MCF 10A (cell line): ENCODE measurements at regions not wholly inside any gene's neighbourhood (a gene's known extent, or its start where the extent isn't known, plus 50 kb on each side); places are given as distances from the start of the nearest gene placed in this dataset.

Source experiments
- BruUV-seq: library from RNA; stranded (reverse); fragments of 400-500 nt; replicated peaks from 2 replicates; lab custom pipeline; 2021; lab: Mats Ljungman, UMichigan
- CTCF ChIA-PET: fragments of 300-600 bp; sonication (Branson Sonifier 250); formaldehyde crosslinking; extraction: SDS; loops from one replicate; lab custom pipeline; 2021; ENCODE audit warnings: antibody characterized with exemption, inconsistent platforms; lab: Yijun Ruan, JAX
- POLR2A ChIA-PET: fragments of 300-600, 350-650 bp; sonication (Branson Sonifier 250); formaldehyde crosslinking; extraction: SDS; loops from one replicate; lab custom pipeline; 2020; ENCODE audit warnings: antibody characterized with exemption, inconsistent platforms; lab: Yijun Ruan, JAX
- DNase-seq: peaks from one replicate; pipeline ENCODE4 v3.0.0-alpha.2; 2018; ENCODE audit not compliant: unreplicated experiment
- H3K27ac Mint-ChIP-seq: one replicate; pipeline ENCODE4 v1.8.0; 2022; ENCODE audit warnings: mild to moderate bottlenecking, low read depth, mixed read lengths; ENCODE audit not compliant: unreplicated experiment
- H3K27me3 Mint-ChIP-seq: one replicate; pipeline ENCODE4 v1.8.0; 2022; ENCODE audit warnings: mixed read lengths; ENCODE audit not compliant: insufficient read depth, unreplicated experiment
- H3K36me3 Mint-ChIP-seq: one replicate; pipeline ENCODE4 v1.8.0; 2022; ENCODE audit warnings: mild to moderate bottlenecking, moderate library complexity, mixed read lengths; ENCODE audit not compliant: insufficient read depth, unreplicated experiment
- H3K4me1 Mint-ChIP-seq: one replicate; pipeline ENCODE4 v1.8.0; 2022; ENCODE audit warnings: mixed read lengths; ENCODE audit not compliant: insufficient read depth, unreplicated experiment
- H3K4me3 Mint-ChIP-seq: one replicate; pipeline ENCODE4 v1.8.0; 2022; ENCODE audit warnings: mild to moderate bottlenecking, moderate library complexity, mixed read lengths; ENCODE audit not compliant: unreplicated experiment
- H3K9me3 Mint-ChIP-seq: one replicate; pipeline ENCODE4 v1.8.0; 2022; ENCODE audit warnings: mixed read lengths; ENCODE audit not compliant: unreplicated experiment
- intact Hi-C: fragments of 100-400 bp; cut with micrococcal nuclease; formaldehyde crosslinking; loops from 2 replicates; pipeline ENCODE4 v1.14.1; 2022
- TF ChIP-seq, protein P1 (sequence below): fragments of 200-600 bp; IDR thresholded peaks from one replicate; pipeline ENCODE4 v1.8.0; 2022; ENCODE audit warnings: antibody characterized with exemption, mild to moderate bottlenecking; ENCODE audit not compliant: unreplicated experiment

DNA sequence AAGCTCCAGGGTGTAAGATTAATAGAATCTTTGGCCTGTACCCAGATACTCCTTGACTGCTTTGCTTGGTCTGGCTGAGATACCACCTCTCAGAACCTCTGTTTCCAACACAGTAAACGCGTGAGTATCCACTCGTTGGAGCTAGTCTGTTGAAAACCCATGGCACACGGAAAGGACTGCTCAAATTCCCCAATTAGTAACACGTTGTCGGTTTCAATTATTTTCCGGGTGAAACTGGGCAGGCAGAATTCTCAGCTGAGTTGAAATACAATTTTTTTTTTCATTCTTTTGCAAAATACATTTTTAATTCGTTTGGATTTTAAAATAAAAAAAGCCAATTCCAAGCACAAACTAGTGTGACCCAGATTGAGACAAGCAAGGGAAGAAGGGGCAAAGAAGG lies 120.5 kb downstream of the MAF start:
- BruUV-seq: no TSS peak
- ChIA-PET POLR2A (no interaction called here), CTCF (interaction anchor here (0.7 kb wide), 1 partner anchor 23 kb away, joined by 3 read pairs; no protein-coding TSS in a partner anchor)
- Mint-ChIP-seq H3K4me3 (no peak overlapping the region), H3K27ac (no peak overlapping the region), H3K27me3 (peaks cover 53% of the 10 kb centered on the region), H3K9me3 (no peaks in the 10 kb centered on the region), H3K4me1 (no peaks in the 10 kb centered on the region), H3K36me3 (no peaks in the 10 kb centered on the region)
- intact Hi-C loops: no loop called here
- TF ChIP-seq, protein P1, sequence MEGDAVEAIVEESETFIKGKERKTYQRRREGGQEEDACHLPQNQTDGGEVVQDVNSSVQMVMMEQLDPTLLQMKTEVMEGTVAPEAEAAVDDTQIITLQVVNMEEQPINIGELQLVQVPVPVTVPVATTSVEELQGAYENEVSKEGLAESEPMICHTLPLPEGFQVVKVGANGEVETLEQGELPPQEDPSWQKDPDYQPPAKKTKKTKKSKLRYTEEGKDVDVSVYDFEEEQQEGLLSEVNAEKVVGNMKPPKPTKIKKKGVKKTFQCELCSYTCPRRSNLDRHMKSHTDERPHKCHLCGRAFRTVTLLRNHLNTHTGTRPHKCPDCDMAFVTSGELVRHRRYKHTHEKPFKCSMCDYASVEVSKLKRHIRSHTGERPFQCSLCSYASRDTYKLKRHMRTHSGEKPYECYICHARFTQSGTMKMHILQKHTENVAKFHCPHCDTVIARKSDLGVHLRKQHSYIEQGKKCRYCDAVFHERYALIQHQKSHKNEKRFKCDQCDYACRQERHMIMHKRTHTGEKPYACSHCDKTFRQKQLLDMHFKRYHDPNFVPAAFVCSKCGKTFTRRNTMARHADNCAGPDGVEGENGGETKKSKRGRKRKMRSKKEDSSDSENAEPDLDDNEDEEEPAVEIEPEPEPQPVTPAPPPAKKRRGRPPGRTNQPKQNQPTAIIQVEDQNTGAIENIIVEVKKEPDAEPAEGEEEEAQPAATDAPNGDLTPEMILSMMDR: no peak
- no peak for DNase-seq

DNA sequence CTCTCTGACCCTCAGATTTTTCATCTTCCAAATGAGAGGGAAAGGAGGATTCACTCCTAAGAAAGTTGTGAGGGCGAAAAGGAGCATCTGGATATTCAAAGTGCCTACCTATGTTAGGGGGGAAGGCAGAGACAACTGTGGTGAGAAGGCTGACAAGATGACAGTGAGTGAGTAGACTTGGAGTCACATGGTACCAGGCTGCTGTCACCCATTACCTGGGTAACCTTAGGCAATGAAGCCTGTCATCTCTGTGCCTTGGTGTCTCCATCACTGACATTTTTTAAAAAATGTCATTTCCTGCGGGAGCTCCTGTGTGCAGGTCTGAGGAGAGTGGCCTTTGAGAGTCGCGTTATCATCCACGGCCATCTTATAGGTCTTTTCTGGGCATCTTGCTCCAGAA lies 124.0 kb downstream of the MAF start:
- Mint-ChIP-seq H3K9me3 (no peaks in the 10 kb centered on the region), H3K27ac (no peak overlapping the region), H3K4me3 (no peak overlapping the region), H3K36me3 (no peaks in the 10 kb centered on the region), H3K27me3 (peaks cover 61% of the 10 kb centered on the region), H3K4me1 (no peaks in the 10 kb centered on the region)
- ChIA-PET CTCF (no interaction called here), POLR2A (no interaction called here)
- BruUV-seq: no TSS peak
- intact Hi-C loops: no loop called here
- DNase-seq: no peak
- TF ChIP-seq, protein P1: no peak

DNA sequence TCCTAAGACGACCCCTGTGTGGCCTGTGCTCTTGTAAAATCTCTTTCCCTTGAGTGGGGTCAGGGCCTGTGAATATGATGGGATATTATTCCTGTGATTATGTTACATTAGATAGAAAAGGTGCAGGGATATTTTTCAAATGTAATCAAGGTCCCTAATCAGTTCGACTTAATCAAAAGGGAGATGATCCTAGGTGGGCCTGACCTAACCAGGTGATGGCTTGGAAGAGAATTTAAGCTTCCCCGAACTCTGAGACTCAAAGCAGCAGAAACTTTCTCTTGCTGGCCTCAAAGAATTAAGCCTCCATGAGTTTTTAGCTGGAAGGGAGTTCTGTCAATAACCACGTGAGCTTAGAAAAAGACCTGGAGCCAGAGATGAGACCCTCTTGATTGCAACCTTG lies 124.7 kb downstream of the MAF start:
- no peak for DNase-seq
- TF ChIP-seq, protein P1: no peak
- Mint-ChIP-seq H3K9me3 (no peaks in the 10 kb centered on the region), H3K27me3 (peaks cover 53% of the 10 kb centered on the region), H3K4me1 (no peaks in the 10 kb centered on the region), H3K36me3 (no peaks in the 10 kb centered on the region), H3K4me3 (no peak overlapping the region), H3K27ac (no peak overlapping the region)
- BruUV-seq: no TSS peak
- ChIA-PET CTCF (no interaction called here), POLR2A (no interaction called here)
- intact Hi-C loops: no loop called here

GRCh38 chr16:79473456-79473855 lies 127.1 kb downstream of the MAF start:
- Mint-ChIP-seq H3K4me1 (no peaks in the 10 kb centered on the region), H3K27ac (no peak overlapping the region), H3K36me3 (no peaks in the 10 kb centered on the region), H3K9me3 (no peaks in the 10 kb centered on the region), H3K4me3 (no peak overlapping the region), H3K27me3 (peaks cover 45% of the 10 kb centered on the region)
- no peak for DNase-seq
- no TSS peak for BruUV-seq
- POLR2A ChIA-PET: no interaction called here
- CTCF ChIA-PET: no interaction called here
- TF ChIP-seq, protein P1: no peak
- intact Hi-C loops: no loop called here
